HPDE6-E6E7 (cell line): ENCODE measurements at regions not wholly inside any gene's neighbourhood (a gene's known extent, or its start where the extent isn't known, plus 50 kb on each side); places are given as distances from the start of the nearest gene placed in this dataset.
A peak's percentile ranks its signal among the peaks of the same experiment; 100 is the strongest.
"Not testable (repeated sequence)": the region's sequence is repeated elsewhere in the genome, so short reads cannot be mapped to it uniquely, and the experiment has no call there.

Experiments
- DNase-seq: peaks from one replicate; pipeline ENCODE4 v3.0.0; 2011; ENCODE audit warnings: missing footprints; ENCODE audit errors: extremely low spot score

DNA sequence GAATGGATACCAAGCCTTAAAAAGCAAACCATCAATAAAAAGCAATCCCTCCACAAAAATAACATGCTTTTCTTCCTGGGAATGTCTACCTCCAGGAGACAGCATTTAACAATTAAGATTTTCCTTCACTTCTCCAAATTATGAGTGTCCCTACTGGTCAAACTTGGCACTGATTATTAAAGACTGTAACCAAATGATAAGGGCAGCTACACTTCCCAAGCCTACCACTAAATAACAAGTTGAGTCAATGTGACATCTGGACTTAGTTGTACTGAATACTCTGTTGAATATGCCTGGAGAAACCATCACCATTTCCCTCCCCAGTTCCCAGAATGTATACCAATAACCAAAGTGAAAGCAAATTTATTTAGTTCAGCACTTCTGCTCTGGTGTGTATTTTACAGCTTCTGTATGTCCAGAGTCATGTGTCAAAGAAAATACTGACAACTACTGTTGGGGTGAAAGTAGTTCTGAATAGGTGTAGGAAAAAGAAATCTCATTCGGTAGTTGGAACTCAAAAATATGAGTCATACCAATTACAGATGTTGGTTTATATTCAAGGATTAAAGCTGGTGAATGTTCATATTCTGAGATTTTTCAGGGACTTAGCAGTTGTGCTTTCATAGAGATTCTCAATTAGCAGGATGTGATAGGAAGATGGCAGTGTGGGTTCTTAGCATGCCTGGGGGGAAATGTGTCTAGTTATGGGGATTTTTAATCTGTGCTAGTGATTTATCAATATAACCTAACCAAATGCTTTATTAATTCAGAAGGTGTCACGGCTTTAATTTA, 1291.6 kb upstream of the GYPC start:
- no peak for DNase-seq

DNA sequence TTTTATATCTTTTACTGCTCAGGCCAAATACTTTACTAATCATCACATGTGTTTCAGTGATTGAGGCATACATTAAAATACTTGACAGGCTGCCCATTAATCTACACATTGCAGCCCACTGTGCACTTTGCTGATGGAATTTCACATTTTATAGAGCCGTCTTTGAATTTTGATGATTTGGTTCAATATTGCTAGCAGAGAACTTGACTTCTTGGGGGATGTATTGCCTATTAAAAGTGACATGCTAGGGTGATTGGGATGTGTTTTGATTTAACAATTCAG, 1291.0 kb upstream of the GYPC start:
- DNase-seq: no peak

GRCh38 chr2:125371867-125372266, 1284.1 kb upstream of the GYPC start:
- DNase-seq: no peak

DNA sequence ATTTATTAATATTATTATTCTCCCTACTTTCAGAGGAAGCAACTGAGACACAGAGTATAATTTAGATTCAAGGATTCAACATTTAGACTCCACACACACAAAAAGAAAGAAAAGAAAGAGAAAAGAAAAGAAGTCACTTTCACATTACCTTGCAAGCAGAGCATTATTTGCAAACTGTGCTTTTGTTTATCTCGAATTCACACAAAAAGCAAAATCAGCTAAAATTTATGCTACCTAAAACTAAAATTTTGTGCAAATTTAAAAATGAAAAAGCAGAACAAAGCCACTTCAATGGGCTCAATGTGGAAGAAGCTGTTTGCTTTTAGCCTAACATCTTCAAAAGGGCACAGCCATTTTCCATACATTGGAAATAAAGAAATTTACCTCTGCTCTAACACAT, 1282.7 kb upstream of the GYPC start:
- DNase-seq: no peak

GRCh38 chr2:125386074-125386473, 1269.9 kb upstream of the GYPC start:
- no peak for DNase-seq

DNA sequence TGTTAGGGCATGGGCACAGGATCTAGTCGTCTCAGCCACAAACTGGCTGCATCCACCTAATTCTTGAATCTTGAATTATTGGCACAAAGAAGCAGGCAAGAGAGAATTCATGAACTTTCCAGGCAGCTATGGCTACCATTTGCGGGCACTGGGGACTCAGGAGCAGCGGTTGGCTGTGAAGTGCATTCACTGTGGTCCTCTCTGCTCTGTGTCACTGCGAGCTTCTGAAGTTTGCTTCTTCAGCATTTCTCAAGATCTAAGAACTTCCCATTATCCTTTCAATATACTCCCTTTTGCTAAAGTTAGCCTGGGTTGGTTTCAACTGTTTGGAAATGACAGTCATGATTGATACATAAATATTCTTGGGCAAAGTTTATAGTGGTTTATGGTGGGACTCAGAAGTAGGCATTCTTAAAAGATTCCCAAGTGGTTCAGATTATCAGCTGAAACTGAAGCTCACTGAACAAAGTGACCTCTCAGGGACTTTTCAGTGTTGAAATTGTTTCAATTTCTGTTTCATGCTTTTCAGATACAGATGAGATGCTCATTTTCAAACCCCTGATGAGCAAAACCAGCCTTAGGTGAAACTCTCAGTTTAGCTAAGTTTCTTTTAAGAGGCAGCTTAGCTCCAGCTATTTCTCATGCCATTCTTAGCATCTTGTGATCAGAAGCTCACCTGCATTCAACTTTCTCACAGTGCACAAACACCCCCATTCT, 1258.3 kb upstream of the GYPC start:
- DNase-seq: no peak

DNA sequence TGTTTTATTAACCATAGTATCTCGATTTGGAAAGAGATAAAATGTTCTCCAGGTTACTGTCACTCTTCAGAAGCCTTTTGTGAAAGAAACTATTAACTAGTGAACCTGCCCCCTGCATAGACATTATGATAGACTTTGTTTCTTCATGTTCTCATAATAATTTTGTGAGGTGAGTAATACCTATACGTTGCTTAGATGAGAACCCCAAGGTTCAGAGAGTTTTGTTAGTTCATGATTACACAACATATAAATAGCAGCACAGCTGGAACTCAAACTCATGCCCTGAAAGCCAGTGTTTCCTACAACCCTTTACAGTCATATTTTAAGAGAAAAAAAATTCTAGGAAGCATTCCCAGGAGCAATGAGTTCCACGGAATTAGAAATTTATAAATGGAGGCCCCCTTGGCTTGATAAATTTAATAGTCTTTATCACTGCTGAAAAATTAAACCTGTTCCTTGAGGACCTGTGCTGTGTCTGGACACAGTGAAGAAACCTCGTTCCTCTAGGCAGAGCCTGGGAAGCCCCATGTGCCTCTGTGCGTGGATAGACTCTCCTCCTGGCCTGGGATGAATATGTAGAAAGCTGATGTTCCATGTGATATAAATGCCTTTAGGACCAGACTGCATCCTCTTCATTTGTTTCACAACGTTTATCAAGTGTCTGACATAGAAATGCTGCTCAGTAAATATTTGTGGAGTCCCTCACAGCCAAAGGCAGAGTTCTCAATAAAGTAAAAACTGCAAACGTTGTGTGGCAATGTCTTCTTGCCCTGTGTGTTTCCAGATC, 1257.0 kb upstream of the GYPC start:
- no peak for DNase-seq

DNA sequence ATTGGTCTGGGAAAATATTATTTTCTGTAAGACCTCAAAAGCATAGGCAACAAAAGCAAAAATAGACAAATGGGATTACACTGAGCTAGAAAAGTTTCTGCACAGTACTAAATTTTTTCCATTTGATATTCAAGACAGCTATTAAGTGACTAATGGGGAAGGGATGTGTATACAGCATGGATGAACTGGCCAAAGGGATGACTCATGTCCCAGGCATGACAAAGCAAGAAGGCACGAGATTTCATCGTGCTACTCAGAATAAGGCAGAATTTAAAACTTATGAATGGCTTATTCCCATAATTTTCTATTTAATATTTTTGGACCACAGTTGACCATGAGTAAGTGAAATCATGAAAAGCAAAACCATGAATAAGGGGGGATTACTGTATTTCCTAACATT, 1250.1 kb upstream of the GYPC start:
- DNase-seq: peak; percentile 53

DNA sequence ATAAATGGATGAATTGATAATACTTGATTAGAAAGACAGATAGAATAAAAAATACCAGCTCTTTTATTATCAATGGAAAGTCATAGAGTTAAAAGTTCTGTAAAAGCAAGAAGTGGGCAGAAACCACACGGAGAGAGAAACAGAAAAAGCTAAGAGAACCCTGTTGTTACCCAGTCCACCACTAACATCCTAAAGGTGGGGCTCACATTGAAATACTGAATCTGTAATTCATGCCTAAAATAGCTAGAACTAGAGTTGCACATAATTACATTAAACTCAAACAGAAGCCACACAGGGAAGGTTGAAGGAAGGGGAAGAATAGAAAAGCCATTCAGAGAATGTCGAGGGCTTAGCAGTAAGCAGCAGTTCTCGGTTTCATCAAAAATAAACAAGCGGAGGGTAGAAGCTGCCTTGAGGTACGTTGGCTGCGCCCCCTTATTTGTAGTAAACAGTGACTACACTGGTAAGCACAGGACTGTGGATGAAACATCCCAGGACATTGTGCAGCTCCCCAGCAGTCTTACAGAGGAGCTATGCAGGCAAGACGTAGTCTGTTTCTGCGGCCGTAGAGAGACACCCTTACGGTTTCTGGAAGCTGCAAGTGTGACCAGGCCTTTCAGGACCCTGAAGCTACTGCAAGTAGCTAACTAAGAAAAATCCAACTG, 1247.0 kb upstream of the GYPC start:
- DNase-seq: no peak

DNA sequence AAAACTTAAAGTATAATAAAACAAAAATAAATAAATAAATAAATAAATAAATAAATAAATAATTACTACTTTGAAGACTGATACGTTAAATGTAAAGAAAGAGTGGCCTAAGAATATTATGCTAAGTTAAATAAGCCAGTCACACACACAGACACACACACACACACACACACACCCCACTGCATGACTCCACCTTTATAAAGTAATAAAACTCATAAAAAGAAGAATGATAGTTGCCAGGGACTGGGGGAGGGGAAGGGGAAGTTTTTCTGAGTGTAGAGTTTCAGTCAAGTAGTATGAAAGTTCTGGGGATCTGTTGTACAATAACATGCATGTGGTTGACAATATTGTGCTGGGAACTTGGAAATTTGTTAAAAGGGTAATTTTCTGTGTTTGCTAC, 1237.5 kb upstream of the GYPC start:
- no peak for DNase-seq

DNA sequence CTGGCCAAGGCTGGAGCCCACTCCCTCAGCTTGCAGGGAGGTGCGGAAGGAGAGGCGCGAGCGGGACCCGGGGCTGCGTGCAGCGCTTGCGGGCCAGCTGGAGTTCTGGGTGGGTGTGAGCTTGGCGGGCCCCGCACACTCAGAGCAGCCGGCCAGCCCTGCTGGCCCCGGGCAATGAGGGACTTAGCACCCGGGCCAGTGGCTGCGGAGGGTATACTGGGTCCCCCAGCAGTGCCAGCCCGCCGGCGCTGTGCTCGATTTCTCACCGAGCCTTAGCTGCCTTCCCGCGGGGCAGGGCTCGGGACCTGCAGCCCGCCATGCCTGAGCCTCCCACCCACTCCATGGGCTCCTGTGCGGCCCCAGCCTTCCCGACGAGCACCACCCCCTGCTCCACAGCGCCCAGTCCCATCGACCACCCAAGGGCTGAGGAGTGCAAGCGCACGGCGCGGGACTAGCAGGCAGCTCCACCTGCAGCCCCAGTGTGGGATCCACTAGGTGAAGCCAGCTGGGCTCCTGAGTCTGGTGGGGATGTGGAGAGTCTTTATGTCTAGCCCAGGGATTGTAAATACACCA, 1233.7 kb upstream of the GYPC start:
- not testable (repeated sequence) for DNase-seq

- no peak for DNase-seq
These were observed 1231.6 kb upstream of the GYPC start for GRCh38 chr2:125424266-125424785.

DNA sequence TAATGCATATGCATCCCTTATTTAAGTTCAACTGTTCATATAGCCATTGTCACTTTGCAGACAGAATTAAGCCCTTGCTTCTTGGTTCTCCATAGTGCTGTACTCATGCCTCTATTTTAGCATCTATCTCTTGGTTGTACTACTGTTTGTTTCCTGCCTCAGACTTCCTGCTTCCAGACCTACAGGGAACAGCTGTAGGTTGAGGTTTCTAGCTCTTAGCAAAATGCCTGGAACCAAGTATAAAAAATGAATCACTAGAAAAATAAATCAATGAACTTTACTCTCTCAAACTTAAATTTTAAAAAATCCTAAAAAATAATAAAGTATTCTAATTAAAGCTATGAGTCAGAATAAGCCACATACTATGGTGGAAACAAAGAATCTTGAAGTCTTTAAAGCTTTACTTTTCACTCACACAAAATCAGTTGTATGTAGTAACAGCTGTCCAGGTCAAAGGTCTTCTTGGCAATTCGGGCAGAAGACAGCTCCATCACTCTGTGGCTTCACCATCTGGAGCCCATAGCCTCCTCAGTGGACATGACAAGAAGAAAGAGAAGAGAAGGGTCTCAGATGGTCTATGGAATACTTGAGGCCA, 1228.1 kb upstream of the GYPC start:
- no peak for DNase-seq

GRCh38 chr2:125444106-125444505, 1211.9 kb upstream of the GYPC start:
- DNase-seq: no peak

DNA sequence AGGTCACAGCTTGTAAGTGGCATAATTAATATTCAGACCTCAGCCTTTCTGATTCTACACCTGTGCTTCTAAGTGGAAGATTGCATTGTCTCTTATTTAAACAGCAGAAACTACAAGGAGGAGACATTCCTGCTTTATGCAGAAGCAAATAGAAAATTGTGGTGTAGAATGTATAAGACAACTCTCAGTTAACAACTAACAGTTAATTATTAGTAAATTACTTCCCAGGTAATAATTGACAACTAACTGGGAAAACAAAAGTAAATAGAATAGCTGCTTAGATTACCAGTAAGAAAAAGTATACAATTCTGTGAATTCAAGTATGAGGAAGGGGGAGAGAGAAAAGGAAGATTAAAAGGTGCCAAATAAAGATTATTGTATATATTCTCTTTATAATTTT, 1210.5 kb upstream of the GYPC start:
- no peak for DNase-seq

DNA sequence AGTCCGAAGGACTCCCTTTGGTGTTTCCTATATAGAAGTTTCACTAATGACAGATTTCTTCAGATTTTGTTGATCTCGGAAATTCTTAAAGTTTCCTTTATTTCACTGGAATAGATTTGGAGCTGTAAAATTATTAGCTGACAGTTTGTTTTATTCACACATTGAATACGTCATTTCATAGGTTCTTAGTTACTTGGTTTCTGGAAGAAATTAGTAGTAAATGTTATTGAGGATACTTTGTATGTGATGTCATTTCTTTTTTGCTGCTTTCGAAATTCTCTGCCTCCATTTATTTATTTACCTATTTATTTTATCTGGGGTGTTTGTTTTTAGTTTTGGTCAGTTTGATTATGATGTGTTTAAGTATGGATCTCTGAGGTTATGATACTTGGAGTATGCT, 1205.9 kb upstream of the GYPC start:
- no peak for DNase-seq

DNA sequence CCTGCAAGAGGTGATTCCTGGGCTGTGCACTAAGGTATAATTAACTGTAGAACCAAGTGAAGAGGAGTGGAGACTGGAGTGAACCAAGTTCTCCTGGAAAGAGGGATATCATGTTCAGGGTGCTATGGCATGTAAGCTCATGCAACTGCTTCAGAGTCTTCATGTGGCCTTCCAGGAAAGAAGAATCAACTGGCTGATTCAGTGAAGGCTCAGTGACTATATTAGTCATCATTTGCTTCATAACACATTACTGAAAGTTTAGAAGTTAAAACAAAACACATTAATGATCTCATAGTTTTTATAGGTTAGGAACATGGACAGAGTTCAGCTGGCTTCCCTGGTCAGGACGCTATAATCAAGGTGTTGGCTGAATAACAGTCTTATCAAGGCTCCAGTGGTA, 1200.8 kb upstream of the GYPC start:
- no peak for DNase-seq

DNA sequence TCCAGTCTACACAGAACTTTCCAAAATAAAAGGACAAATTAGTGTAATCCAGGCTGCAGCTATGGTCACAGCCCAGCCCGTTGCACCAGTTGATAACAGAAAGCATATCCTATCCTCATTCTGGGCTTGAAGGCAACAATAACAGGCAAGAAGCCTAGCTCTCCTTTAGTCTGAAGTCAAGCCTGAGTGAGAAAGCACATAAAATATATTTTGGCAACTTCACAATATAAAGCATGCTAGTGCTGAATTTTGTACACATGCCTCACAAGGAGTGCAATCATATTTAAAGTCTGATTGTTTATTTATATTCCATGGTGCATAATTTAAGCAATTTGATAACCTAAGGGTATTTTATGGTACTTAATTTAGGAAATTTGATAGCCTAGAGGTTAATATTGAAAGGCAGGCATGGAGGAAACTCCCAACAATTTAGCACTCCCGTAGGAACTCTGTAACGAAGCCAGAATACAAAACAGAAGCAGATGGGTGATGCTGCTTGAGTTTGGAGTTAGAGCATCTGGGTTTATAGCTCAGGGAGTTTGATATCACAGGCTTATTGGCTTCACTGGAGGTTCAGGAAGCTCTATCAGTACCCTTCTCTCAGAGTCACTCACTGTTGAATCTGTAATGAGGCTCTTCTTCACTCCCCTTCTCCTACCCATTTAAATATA, 1199.1 kb upstream of the GYPC start:
- no peak for DNase-seq

- DNase-seq: peak; percentile 4
These were observed 1184.0 kb upstream of the GYPC start for GRCh38 chr2:125471963-125472362.

DNA sequence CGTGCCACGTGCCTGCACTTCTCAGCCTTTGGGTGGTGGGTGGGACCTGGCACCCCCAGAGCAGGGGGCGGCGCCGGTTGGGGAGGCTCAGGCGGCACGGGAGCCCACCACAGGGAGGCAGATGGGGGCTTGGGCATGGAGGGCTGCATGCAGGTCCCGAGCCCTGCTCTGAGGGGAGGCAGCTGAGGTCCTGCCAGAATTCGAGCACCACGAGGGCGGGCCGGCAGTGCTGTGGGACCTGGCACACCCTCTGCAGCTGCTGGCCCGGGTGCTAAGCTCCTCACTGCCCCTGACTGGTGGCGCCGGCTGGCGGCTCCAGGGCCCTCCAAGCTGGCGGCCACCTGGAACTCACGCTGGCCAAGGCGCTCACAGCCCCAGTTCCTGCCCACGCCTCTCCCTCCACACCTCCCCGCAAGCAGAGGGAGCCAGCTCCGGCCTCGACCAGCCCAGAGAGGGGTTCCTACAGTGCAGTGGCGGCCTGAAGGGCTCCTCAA, 1176.8 kb upstream of the GYPC start:
- DNase-seq: no peak

DNA sequence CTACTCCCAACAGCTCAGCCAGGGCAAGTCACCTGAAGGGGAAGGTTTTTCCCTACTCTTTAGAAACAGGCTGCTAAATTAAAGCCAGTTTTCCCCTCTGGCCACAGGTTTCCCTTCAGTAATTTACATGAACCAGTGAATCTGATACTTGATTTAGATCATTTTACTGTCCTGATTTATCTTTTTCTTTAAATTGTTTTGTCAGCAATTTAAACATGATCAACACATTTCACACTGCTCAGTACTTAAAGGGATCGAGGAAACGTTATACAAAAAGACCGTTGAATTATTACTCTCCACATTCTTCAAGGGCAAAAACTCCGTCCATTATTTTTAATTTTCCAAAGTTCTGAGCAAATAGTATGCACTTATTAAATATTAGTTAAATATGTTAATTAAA, 1165.7 kb upstream of the GYPC start:
- no peak for DNase-seq
